Skeletal muscle tissue (tissue), 3 donors: ENCODE measurements at regions not wholly inside any gene's neighbourhood (a gene's known extent, or its start where the extent isn't known, plus 50 kb on each side); places are given as distances from the start of the nearest gene placed in this dataset.

ENCODE experiments used
- H3K27ac ChIP-seq: one replicate; pipeline ENCODE4 v1.7.0; 2013; ENCODE audit warnings: mild to moderate bottlenecking, low read depth, low read length, inconsistent platforms
- H3K27me3 ChIP-seq, 3 donors: one replicate each; pipeline ENCODE4 v1.7.0; 2013; ENCODE audit warnings: low read length in 3 of 3; ENCODE audit not compliant: control insufficient read depth in 3 of 3, insufficient read depth in 3 of 3
- H3K36me3 ChIP-seq, 3 donors: one replicate each; pipeline ENCODE4 v1.7.0; 2013; ENCODE audit warnings: low read length in 3 of 3; ENCODE audit not compliant: control insufficient read depth in 3 of 3, insufficient read depth in 3 of 3
- H3K4me1 ChIP-seq, 3 donors: one replicate each; pipeline ENCODE4 v1.7.0; 2013; ENCODE audit warnings: low read length in 3 of 3, mild to moderate bottlenecking in 3 of 3; ENCODE audit not compliant: control insufficient read depth in 3 of 3, insufficient read depth in 3 of 3
- H3K4me3 ChIP-seq, 3 donors: one replicate each; pipeline ENCODE4 v1.7.0; 2013; ENCODE audit warnings: low read length in 3 of 3
- H3K9ac ChIP-seq, 3 donors: one replicate each; pipeline ENCODE4 v1.7.0; 2013; ENCODE audit warnings: low read length in 3 of 3, mild to moderate bottlenecking in 3 of 3, moderate library complexity in 2 of 3, low read depth in 1 of 3
- H3K9me3 ChIP-seq, 3 donors: one replicate each; pipeline ENCODE4 v1.7.0; 2013; ENCODE audit warnings: low read length in 3 of 3; ENCODE audit not compliant: control insufficient read depth in 3 of 3
- donor health status: Osteomylitis.

- Histone ChIP-seq H3K4me3 (peak overlapping the region; percentile 47 to 59 (median 57)), H3K27me3 (no peaks in the 10 kb centered on the region), H3K27ac (peak overlapping the region; percentile 26), H3K9me3 (no peaks in the 10 kb centered on the region), H3K4me1 (peaks cover 10 to 18% (median 14%) of the 10 kb centered on the region in 3 donors), H3K36me3 (no peaks in the 10 kb centered on the region), H3K9ac (peak overlapping the region; percentile 19 to 40 (median 36))
These were observed 100.0 kb upstream of the CITED2 start for GRCh38 chr6:139474145-139475108.

DNA sequence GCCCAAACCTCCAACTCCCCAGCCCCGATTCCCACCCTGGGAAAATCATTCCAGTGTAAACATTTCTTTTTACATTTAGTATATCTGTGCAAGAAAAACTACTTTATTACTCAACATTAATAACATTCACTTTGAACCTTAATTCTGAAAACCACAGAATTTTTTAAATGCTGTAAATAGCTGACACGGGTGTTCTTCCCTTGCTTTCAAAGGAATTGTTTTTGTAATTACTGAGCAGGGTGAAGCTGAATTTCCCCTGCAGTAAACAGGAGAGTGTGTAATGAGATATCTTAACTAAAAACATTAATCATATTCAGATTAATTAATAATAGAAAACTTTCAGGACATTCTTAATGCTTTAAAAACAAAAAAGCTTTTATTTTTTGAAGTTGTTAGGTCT lies 99.3 kb upstream of the CITED2 start:
- Histone ChIP-seq H3K9ac (peak overlapping the region in 2 of 3 donors; percentile 19 to 40), H3K27me3 (no peaks in the 10 kb centered on the region), H3K9me3 (no peaks in the 10 kb centered on the region), H3K4me3 (peak overlapping the region in 1 of 3 donors; percentile 59), H3K4me1 (peaks cover 10 to 18% (median 14%) of the 10 kb centered on the region in 3 donors), H3K36me3 (no peaks in the 10 kb centered on the region), H3K27ac (peak overlapping the region; percentile 33)

DNA sequence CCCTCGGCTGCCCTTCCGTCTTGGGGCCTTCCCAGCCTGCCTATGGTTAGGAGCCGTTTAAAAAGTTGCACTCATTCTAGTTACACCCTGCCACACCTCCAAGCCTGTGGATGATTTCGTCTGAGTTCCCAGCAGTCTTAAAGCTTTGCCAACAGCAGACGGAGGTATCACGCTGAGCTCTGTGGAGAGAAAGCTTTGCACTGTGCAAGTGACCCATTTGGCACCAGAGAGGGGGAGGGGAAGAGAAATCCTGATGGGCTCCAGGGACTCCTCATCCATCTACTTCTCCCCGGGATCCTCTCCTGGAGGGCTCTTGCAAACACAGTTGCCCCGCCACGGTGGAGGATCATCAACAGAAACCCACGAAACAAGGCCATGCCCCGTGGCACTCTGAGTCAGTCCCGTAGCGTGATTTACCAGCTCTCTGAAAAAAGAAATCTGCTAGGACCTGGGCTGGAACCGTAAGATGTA lies 98.8 kb upstream of the CITED2 start:
- peak overlapping the region in 2 of 3 donors; percentile 4 to 54 for H3K9ac ChIP-seq
- no peaks in the 10 kb centered on the region for H3K9me3 ChIP-seq
- H3K36me3 ChIP-seq: no peaks in the 10 kb centered on the region
- H3K4me3 ChIP-seq: peak overlapping the region; percentile 28 to 59 (median 34)
- peaks cover 10 to 18% (median 14%) of the 10 kb centered on the region in 3 donors for H3K4me1 ChIP-seq
- no peaks in the 10 kb centered on the region for H3K27me3 ChIP-seq
- peak overlapping the region; percentile 33 for H3K27ac ChIP-seq

DNA sequence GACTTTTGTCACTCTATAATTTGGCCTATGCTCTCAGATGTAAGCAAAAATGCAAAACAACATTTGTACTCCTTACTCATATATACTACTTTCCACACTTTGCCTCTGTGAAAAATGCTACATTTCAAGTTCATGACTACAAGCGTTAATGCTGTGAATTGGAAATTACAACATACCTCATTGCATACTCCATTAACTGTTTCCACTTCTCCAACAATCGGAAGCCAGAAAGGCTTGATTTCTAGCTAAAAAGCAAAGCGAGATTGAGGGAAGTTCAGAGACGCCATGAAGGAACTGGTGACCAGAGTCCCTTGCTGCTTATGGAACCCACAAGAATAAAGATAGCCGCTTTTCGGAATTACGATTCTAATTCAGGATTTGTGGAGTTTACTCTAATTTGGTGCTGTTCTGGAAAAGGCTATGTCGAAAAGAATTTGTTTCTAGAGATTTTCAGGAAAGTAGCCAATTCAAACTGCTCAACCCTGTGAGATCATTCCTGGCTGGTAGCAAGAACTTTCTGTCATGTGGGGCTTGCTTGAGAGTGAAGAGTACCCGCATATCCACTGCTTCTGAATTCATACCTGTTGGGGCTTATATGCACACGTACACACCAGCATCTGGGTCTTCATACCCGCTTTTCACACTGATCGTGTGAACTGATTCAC lies 98.0 kb upstream of the CITED2 start:
- peak overlapping the region; percentile 33 for H3K27ac ChIP-seq
- peaks cover 10 to 18% (median 14%) of the 10 kb centered on the region in 3 donors for H3K4me1 ChIP-seq
- no peaks in the 10 kb centered on the region for H3K36me3 ChIP-seq
- no peaks in the 10 kb centered on the region for H3K9me3 ChIP-seq
- peak overlapping the region in 2 of 3 donors; percentile 25 to 59 for H3K4me3 ChIP-seq
- H3K27me3 ChIP-seq: no peaks in the 10 kb centered on the region
- H3K9ac ChIP-seq: no peak overlapping the region

- Histone ChIP-seq H3K9me3 (no peaks in the 10 kb centered on the region), H3K9ac (no peak overlapping the region), H3K36me3 (no peaks in the 10 kb centered on the region), H3K27me3 (no peaks in the 10 kb centered on the region), H3K27ac (no peak overlapping the region), H3K4me1 (peaks cover 10 to 18% (median 14%) of the 10 kb centered on the region in 3 donors), H3K4me3 (no peak overlapping the region)
These were observed 96.5 kb upstream of the CITED2 start for GRCh38 chr6:139470997-139471396.

- Histone ChIP-seq H3K9ac (no peak overlapping the region), H3K36me3 (no peaks in the 10 kb centered on the region), H3K4me1 (peaks cover 3 to 7% (median 4%) of the 10 kb centered on the region in 3 donors), H3K4me3 (no peak overlapping the region), H3K27ac (no peak overlapping the region), H3K9me3 (no peaks in the 10 kb centered on the region), H3K27me3 (no peaks in the 10 kb centered on the region)
These were observed 93.9 kb upstream of the CITED2 start for GRCh38 chr6:139468178-139468819.

DNA sequence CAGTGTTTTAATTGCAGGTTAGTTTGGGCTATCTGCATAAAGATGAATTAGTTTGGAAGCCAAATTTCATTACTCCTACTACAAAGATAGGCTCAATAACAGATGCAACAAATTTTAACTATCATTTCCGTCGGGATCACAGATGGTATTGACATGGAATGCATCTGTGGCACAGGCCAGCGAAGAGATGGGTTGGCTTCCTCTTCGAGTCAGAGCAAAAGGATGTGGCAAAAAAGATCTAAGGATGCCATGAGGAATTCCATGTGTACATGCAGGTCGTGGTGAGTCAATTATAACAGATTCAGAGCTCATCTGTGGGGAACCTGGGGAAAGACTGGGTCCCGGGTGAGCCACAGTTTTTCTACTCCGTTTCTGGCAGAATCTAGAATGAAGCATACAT lies 83.0 kb upstream of the CITED2 start:
- Histone ChIP-seq H3K27ac (no peak overlapping the region), H3K4me3 (no peak overlapping the region), H3K36me3 (no peaks in the 10 kb centered on the region), H3K4me1 (no peaks in the 10 kb centered on the region), H3K27me3 (no peaks in the 10 kb centered on the region), H3K9ac (no peak overlapping the region), H3K9me3 (no peaks in the 10 kb centered on the region)

DNA sequence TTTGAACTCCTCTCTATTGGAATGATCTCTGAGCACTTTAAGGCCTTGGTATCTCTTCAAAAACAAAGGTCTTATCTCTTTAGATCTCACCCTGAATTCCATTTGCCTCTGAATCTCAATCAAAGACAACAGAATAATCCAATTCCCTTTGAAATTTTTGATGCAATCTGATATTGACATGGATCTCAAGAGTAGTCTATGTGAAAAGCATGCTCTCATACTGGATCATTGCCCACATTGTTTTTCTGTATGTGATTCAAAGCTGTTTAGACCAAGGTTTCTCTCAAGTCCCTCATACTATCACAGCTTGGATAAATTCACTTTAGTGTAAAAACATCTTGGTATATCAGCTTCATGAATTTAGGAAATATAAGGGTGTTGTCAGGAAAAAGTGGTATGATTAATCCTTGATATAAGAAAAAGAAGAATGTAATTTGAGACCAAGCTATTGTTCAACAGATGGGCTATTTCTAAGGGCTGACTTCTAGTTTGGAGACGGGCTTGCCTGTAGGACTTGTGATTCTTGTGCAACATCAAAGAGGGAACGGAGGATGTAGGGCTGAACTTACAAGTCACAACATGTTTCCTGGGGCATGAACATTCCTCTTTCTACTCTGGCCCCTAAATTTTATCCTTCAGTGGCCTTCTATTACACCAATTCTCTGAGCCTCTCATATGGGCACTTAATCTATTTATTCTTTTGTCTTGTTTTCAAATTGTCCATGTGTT lies 77.9 kb upstream of the CITED2 start:
- Histone ChIP-seq H3K4me1 (peaks cover 0 to 2% (median 0%) of the 10 kb centered on the region in 3 donors), H3K9me3 (no peaks in the 10 kb centered on the region), H3K4me3 (no peak overlapping the region), H3K27ac (no peak overlapping the region), H3K36me3 (no peaks in the 10 kb centered on the region), H3K27me3 (no peaks in the 10 kb centered on the region), H3K9ac (no peak overlapping the region)

- Histone ChIP-seq H3K27ac (no peak overlapping the region), H3K4me1 (peaks cover 0 to 2% (median 0%) of the 10 kb centered on the region in 3 donors), H3K27me3 (no peaks in the 10 kb centered on the region), H3K9ac (no peak overlapping the region), H3K36me3 (no peaks in the 10 kb centered on the region), H3K4me3 (no peak overlapping the region), H3K9me3 (no peaks in the 10 kb centered on the region)
These were observed 75.2 kb upstream of the CITED2 start for GRCh38 chr6:139449611-139450000.
